ENCODE measurements at regions not wholly inside any gene's neighbourhood (a gene's known extent, or its start where the extent isn't known, plus 50 kb on each side); places are given as distances from the start of the nearest gene placed in this dataset.
"Not testable (repeated sequence)": the region's sequence is repeated elsewhere in the genome, so short reads cannot be mapped to it uniquely, and the experiment has no call there.

DNA sequence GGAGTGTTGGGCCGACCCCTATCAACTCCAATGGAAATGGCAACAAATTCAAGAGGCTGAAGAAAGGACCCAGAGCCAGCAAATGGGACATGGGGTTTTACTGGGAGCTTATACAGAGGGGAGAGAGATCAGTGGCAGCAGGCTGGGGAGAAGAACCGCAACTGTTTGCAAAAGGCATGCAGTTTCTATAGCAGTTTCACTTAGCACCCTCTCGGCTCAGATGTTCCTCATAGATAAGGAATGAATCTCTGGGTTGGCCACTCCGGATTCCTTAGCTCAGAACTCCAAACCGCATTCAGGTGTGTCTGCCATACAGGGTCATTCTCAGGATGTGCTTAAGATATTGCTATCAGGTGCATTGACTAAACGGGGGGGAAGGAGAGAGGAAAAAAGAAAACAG is 71.1 kb upstream of the RPL38 start:
- Histone ChIP-seq H3K27ac (ENCODE audit: low read length) (no peak overlapping the region), H3K9me2 (ENCODE audit: insufficient read depth, low read length) (no peaks in the 10 kb centered on the region), H3K9me3 (ENCODE audit: low read length) (no peaks in the 10 kb centered on the region), H2AFZ (ENCODE audit: low read depth, low read length) (no peak overlapping the region), H3K4me2 (ENCODE audit: low read length) (no peak overlapping the region), H3K79me2 (replicated peaks; ENCODE audit: insufficient read depth, low read length) (no peaks in the 10 kb centered on the region), H3K27me3 (ENCODE audit: insufficient read depth, low read depth, low read length) (no peaks in the 10 kb centered on the region), H3K4me3 (ENCODE audit: low read length) (no peak overlapping the region), H4K20me1 (ENCODE audit: insufficient read depth) (no peaks in the 10 kb centered on the region), H3K36me3 (ENCODE audit: insufficient read depth, low read length) (no peaks in the 10 kb centered on the region), H3F3A (ENCODE audit: insufficient read depth, low read length, poor library complexity, severe bottlenecking) (no peaks in the 10 kb centered on the region), H3K9ac (ENCODE audit: low read length) (no peak overlapping the region)
- TF ChIP-seq, protein P1, sequence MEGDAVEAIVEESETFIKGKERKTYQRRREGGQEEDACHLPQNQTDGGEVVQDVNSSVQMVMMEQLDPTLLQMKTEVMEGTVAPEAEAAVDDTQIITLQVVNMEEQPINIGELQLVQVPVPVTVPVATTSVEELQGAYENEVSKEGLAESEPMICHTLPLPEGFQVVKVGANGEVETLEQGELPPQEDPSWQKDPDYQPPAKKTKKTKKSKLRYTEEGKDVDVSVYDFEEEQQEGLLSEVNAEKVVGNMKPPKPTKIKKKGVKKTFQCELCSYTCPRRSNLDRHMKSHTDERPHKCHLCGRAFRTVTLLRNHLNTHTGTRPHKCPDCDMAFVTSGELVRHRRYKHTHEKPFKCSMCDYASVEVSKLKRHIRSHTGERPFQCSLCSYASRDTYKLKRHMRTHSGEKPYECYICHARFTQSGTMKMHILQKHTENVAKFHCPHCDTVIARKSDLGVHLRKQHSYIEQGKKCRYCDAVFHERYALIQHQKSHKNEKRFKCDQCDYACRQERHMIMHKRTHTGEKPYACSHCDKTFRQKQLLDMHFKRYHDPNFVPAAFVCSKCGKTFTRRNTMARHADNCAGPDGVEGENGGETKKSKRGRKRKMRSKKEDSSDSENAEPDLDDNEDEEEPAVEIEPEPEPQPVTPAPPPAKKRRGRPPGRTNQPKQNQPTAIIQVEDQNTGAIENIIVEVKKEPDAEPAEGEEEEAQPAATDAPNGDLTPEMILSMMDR (IDR thresholded peaks at IDR 0.05; ENCODE audit: poor library complexity, severe bottlenecking), result no peak
- no peak for TF ChIP-seq SMC3 (conservative IDR thresholded peaks at IDR 0.05; ENCODE audit: poor library complexity)
- TF ChIP-seq MXI1 (conservative IDR thresholded peaks at IDR 0.05; ENCODE audit: poor library complexity, severe bottlenecking), result no peak
- no peak for TF ChIP-seq RAD21 (conservative IDR thresholded peaks at IDR 0.05)
- TF ChIP-seq POLR2AphosphoS5 (IDR thresholded peaks at IDR 0.05), result no peak
- TF ChIP-seq EZH2 (IDR thresholded peaks at IDR 0.05; ENCODE audit: borderline replicate concordance, insufficient read depth, low read length, poor library complexity, severe bottlenecking), result no peak
- TF ChIP-seq TAF1 (IDR thresholded peaks at IDR 0.05; ENCODE audit: low read depth), result no peak
- no peak for TF ChIP-seq EP300 (conservative IDR thresholded peaks at IDR 0.05; ENCODE audit: poor library complexity, severe bottlenecking)

DNA sequence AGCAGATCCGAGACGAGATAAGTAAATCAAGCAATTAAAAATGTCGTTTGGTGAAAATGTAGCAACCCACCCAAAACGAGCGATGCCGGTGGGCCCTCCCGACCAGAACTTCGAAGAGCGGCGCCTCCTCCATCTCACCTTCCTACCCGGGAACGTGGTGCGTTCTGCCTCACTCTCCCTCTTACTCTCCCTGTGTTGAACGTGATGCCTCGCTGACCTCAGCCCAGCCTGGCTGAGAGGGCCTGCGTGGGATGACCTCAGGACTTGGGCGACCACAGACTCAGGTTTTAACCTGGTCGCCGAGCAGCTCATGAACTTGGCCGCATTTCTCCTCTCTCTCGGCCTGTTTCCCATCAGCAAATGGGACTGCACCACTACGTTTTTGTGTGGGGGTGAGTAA is 69.7 kb upstream of the RPL38 start:
- no peaks in the 10 kb centered on the region for H3K9me3 ChIP-seq (ENCODE audit: low read length)
- no peaks in the 10 kb centered on the region for H4K20me1 ChIP-seq (ENCODE audit: insufficient read depth)
- H3K9ac ChIP-seq (ENCODE audit: low read length), result no peak overlapping the region
- TF ChIP-seq, protein P2, sequence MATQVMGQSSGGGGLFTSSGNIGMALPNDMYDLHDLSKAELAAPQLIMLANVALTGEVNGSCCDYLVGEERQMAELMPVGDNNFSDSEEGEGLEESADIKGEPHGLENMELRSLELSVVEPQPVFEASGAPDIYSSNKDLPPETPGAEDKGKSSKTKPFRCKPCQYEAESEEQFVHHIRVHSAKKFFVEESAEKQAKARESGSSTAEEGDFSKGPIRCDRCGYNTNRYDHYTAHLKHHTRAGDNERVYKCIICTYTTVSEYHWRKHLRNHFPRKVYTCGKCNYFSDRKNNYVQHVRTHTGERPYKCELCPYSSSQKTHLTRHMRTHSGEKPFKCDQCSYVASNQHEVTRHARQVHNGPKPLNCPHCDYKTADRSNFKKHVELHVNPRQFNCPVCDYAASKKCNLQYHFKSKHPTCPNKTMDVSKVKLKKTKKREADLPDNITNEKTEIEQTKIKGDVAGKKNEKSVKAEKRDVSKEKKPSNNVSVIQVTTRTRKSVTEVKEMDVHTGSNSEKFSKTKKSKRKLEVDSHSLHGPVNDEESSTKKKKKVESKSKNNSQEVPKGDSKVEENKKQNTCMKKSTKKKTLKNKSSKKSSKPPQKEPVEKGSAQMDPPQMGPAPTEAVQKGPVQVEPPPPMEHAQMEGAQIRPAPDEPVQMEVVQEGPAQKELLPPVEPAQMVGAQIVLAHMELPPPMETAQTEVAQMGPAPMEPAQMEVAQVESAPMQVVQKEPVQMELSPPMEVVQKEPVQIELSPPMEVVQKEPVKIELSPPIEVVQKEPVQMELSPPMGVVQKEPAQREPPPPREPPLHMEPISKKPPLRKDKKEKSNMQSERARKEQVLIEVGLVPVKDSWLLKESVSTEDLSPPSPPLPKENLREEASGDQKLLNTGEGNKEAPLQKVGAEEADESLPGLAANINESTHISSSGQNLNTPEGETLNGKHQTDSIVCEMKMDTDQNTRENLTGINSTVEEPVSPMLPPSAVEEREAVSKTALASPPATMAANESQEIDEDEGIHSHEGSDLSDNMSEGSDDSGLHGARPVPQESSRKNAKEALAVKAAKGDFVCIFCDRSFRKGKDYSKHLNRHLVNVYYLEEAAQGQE (IDR thresholded peaks at IDR 0.05; ENCODE audit: borderline replicate concordance), result no peak
- no peak for TF ChIP-seq SMC3 (conservative IDR thresholded peaks at IDR 0.05; ENCODE audit: poor library complexity)
- no peaks in the 10 kb centered on the region for H3K79me2 ChIP-seq (replicated peaks; ENCODE audit: insufficient read depth, low read length)
- no peak overlapping the region for H3K4me2 ChIP-seq (ENCODE audit: low read length)
- H3K27ac ChIP-seq (ENCODE audit: low read length), result no peak overlapping the region
- H3K27me3 ChIP-seq (ENCODE audit: insufficient read depth, low read depth, low read length), result no peaks in the 10 kb centered on the region
- H3F3A ChIP-seq (ENCODE audit: insufficient read depth, low read length, poor library complexity, severe bottlenecking), result no peaks in the 10 kb centered on the region
- H3K4me3 ChIP-seq (ENCODE audit: low read length), result no peak overlapping the region
- H3K36me3 ChIP-seq (ENCODE audit: insufficient read depth, low read length), result no peaks in the 10 kb centered on the region
- H3K9me2 ChIP-seq (ENCODE audit: insufficient read depth, low read length), result no peaks in the 10 kb centered on the region
- H2AFZ ChIP-seq (ENCODE audit: low read depth, low read length), result no peak overlapping the region

DNA sequence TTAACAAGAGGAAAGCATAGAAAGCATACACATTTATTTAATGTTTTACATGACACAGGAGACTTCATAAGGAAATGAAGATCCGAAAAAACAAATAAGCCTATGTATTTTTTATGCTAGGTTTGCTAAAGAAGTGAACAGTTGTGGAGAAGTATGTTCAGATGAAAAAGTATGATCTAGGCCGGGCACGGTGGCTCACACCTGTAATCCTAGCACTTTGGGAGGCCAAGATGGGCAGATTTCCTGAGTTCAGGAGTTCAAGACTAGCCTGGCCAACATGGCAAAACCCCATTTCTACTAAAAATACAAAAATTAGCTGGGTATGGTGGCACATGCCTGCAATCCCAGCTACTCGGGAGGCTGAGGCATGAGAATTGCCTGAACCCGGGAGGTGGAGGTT is 69.2 kb upstream of the RPL38 start:
- not testable (repeated sequence) for H2AFZ ChIP-seq (ENCODE audit: low read depth, low read length); H3K27me3 ChIP-seq (ENCODE audit: insufficient read depth, low read depth, low read length); H3K9me3 ChIP-seq (ENCODE audit: low read length)

More for the DNA sequence above, 69.2 kb upstream of the RPL38 start:
- not testable (repeated sequence) for H4K20me1 ChIP-seq (ENCODE audit: insufficient read depth); H3K9me2 ChIP-seq (ENCODE audit: insufficient read depth, low read length); H3F3A ChIP-seq (ENCODE audit: insufficient read depth, low read length, poor library complexity, severe bottlenecking); H3K4me3 ChIP-seq (ENCODE audit: low read length); H3K4me2 ChIP-seq (ENCODE audit: low read length); H3K27ac ChIP-seq (ENCODE audit: low read length); H3K9ac ChIP-seq (ENCODE audit: low read length); H3K36me3 ChIP-seq (ENCODE audit: insufficient read depth, low read length); H3K79me2 ChIP-seq (replicated peaks; ENCODE audit: insufficient read depth, low read length)

All from neural cell (in vitro differentiated cells).